ENCODE measurements at regions not wholly inside any gene's neighbourhood (a gene's known extent, or its start where the extent isn't known, plus 50 kb on each side); places are given as distances from the start of the nearest gene placed in this dataset.

GRCh38 chr5:4480528-4481349 lies 659.4 kb upstream of the ADAMTS16 start:
- Histone ChIP-seq H3K27me3 (no peaks in the 10 kb centered on the region), H3K36me3 (no peaks in the 10 kb centered on the region), H3K9ac (ENCODE audit: low read depth in 2 of 2, low read length in 2 of 2) (no peak overlapping the region), H3K27ac (no peak overlapping the region), H3K9me3 (peaks cover 5% of the 10 kb centered on the region), H3K4me1 (no peaks in the 10 kb centered on the region), H3K4me3 (no peak overlapping the region)
- TF ChIP-seq CTCF (IDR thresholded peaks at IDR 0.05), result no peak
- DNase-seq, result no peak
- intact Hi-C loops (cut with DNase I), result no loop called here

GRCh38 chr5:4487581-4487980 lies 652.5 kb upstream of the ADAMTS16 start:
- intact Hi-C loops (cut with DNase I), result no loop called here
- H3K36me3 ChIP-seq, result no peaks in the 10 kb centered on the region
- no peak for DNase-seq
- H3K4me3 ChIP-seq, result no peak overlapping the region
- no peak for TF ChIP-seq CTCF (IDR thresholded peaks at IDR 0.05)
- no peak overlapping the region for H3K9ac ChIP-seq (ENCODE audit: low read depth in 2 of 2, low read length in 2 of 2)
- no peak overlapping the region for H3K27ac ChIP-seq
- peaks cover under 1% of the 10 kb centered on the region for H3K9me3 ChIP-seq
- no peaks in the 10 kb centered on the region for H3K4me1 ChIP-seq
- H3K27me3 ChIP-seq, result no peaks in the 10 kb centered on the region

- no peak for TF ChIP-seq CTCF (IDR thresholded peaks at IDR 0.05)
- Histone ChIP-seq H3K27ac (no peak overlapping the region), H3K9me3 (no peaks in the 10 kb centered on the region), H3K4me1 (no peaks in the 10 kb centered on the region), H3K4me3 (no peak overlapping the region), H3K36me3 (no peaks in the 10 kb centered on the region), H3K27me3 (no peaks in the 10 kb centered on the region), H3K9ac (ENCODE audit: low read depth in 2 of 2, low read length in 2 of 2) (no peak overlapping the region)
- no peak for DNase-seq
- intact Hi-C loops (cut with DNase I), result no loop called here
Observed at GRCh38 chr5:4511996-4512656, 628.0 kb upstream of the ADAMTS16 start.

- H3K27ac ChIP-seq, result no peak overlapping the region
- intact Hi-C loops (cut with DNase I), result no loop called here
- no peaks in the 10 kb centered on the region for H3K9me3 ChIP-seq
- no peaks in the 10 kb centered on the region for H3K36me3 ChIP-seq
- no peak overlapping the region for H3K9ac ChIP-seq (ENCODE audit: low read depth in 2 of 2, low read length in 2 of 2)
- DNase-seq, result no peak
- H3K27me3 ChIP-seq, result no peaks in the 10 kb centered on the region
- no peak for TF ChIP-seq CTCF (IDR thresholded peaks at IDR 0.05)
- H3K4me1 ChIP-seq, result no peaks in the 10 kb centered on the region
- H3K4me3 ChIP-seq, result no peak overlapping the region
Observed at GRCh38 chr5:4513381-4513780, 626.7 kb upstream of the ADAMTS16 start.

GRCh38 chr5:4514067-4514648 lies 626.0 kb upstream of the ADAMTS16 start:
- intact Hi-C loops (cut with DNase I), result no loop called here
- Histone ChIP-seq H3K27me3 (no peaks in the 10 kb centered on the region), H3K36me3 (no peaks in the 10 kb centered on the region), H3K4me1 (no peaks in the 10 kb centered on the region), H3K27ac (no peak overlapping the region), H3K4me3 (no peak overlapping the region), H3K9ac (ENCODE audit: low read depth in 2 of 2, low read length in 2 of 2) (no peak overlapping the region), H3K9me3 (no peaks in the 10 kb centered on the region)
- TF ChIP-seq CTCF (IDR thresholded peaks at IDR 0.05), result no peak
- no peak for DNase-seq

All from colonic mucosa (tissue), 4 donors.